ENCODE measurements at regions not wholly inside any gene's neighbourhood (a gene's known extent, or its start where the extent isn't known, plus 50 kb on each side); places are given as distances from the start of the nearest gene placed in this dataset.

DNA sequence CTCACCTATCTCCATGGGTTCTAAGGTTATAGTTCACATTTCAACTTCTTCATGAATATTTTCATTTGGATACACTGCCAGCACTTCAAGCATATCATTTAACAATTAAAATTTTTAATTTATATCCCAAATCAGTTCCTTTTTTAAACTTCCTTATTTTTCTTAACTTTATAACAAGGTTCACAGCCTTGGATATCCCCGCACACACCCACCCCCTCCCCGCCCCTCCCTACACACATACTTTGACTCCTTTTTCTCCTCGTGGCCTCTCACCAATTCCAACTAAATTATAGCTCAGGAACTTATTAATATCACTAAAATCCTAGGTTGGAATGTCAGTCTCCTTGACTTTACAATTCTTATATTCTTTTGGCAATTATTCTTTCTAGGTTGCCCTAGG is 163.6 kb upstream of the SETBP1 start:
- Histone ChIP-seq H3K36me3 (no peaks in the 10 kb centered on the region), H3K9me3 (no peaks in the 10 kb centered on the region), H3K4me3 (no peak overlapping the region), H3K27ac (replicated peaks in 1 of 4) (no peak overlapping the region), H3K4me1 (peaks cover 0 to 17% (median 7%) of the 10 kb centered on the region in 4 donors), H3K27me3 (no peaks in the 10 kb centered on the region)
- WGBS, result 82% methylated on average over 3 of the region's 3 CpGs
- DNase-seq (ENCODE audit: extremely low spot score), result no peak
- intact Hi-C loops (cut with DNase I), result no loop called here
- TF ChIP-seq EP300 (IDR thresholded peaks at IDR 0.05) (no peak), POLR2A (IDR thresholded peaks at IDR 0.05; ENCODE audit: low read depth) (no peak), POLR2AphosphoS5 (IDR thresholded peaks at IDR 0.05) (no peak)
- TF ChIP-seq, protein P1, sequence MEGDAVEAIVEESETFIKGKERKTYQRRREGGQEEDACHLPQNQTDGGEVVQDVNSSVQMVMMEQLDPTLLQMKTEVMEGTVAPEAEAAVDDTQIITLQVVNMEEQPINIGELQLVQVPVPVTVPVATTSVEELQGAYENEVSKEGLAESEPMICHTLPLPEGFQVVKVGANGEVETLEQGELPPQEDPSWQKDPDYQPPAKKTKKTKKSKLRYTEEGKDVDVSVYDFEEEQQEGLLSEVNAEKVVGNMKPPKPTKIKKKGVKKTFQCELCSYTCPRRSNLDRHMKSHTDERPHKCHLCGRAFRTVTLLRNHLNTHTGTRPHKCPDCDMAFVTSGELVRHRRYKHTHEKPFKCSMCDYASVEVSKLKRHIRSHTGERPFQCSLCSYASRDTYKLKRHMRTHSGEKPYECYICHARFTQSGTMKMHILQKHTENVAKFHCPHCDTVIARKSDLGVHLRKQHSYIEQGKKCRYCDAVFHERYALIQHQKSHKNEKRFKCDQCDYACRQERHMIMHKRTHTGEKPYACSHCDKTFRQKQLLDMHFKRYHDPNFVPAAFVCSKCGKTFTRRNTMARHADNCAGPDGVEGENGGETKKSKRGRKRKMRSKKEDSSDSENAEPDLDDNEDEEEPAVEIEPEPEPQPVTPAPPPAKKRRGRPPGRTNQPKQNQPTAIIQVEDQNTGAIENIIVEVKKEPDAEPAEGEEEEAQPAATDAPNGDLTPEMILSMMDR (IDR thresholded peaks at IDR 0.05), result no peak

DNA sequence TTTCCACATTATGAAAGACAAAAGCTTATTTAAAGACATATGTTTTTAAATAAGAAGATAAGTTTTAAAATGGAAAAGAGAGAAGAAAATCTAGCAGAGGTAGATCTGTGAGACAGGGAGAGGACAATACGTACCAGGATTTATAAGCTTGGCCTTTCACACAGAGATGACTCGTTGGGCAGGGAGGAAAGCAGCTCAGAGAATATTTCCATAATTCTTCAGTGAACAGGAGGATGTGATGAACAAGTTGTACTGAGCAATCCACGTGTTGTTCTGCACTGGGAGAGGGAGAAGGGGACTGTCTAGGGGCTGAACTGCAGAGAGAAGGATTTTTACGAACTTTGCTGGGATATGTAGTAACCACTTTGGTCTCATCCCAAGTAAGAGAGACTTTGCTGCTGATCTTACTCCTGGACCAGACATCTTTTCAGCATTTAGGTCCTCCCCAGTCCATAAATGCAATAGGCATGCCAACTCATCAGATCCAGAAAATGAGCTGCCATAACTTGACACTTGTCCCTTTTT is 162.5 kb upstream of the SETBP1 start:
- H3K4me3 ChIP-seq, result no peak overlapping the region

DNA sequence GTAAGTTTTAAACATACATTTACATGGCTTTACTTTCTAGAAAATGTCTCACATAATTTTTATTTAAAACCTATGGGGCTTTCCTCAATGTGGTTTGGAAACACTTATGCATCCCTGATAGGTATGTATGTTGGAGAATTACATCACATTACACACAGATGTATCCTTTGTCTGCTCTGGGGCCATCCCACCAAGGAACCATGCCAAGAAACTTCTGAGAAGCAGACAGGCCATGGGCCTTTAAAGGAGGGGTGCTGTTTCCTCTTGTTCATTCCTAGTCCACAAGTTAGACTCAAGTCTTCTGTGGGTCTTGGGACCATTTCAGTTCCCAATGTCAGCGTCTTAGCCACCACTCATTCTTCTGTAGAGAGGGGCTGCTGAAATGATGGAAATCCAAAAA is 162.0 kb upstream of the SETBP1 start:
- intact Hi-C loops (cut with DNase I), result no loop called here
- peaks cover 0 to 16% (median 7%) of the 10 kb centered on the region in 4 donors for H3K4me1 ChIP-seq
- H3K36me3 ChIP-seq, result no peaks in the 10 kb centered on the region
- H3K27ac ChIP-seq (replicated peaks in 1 of 4), result no peak overlapping the region
- 80% methylated on average over 1 of the region's 1 CpG for WGBS
- TF ChIP-seq POLR2A (IDR thresholded peaks at IDR 0.05; ENCODE audit: low read depth) (no peak), EP300 (IDR thresholded peaks at IDR 0.05) (no peak), POLR2AphosphoS5 (IDR thresholded peaks at IDR 0.05) (no peak)
- TF ChIP-seq, protein P1 (IDR thresholded peaks at IDR 0.05), result no peak
- DNase-seq (ENCODE audit: extremely low spot score), result no peak
- no peaks in the 10 kb centered on the region for H3K9me3 ChIP-seq
- no peak overlapping the region for H3K4me3 ChIP-seq
- no peaks in the 10 kb centered on the region for H3K27me3 ChIP-seq

More for the DNA sequence above, 162.5 kb upstream of the SETBP1 start:
- 80% methylated on average over 4 of the region's 4 CpGs for WGBS
- Histone ChIP-seq H3K36me3 (no peaks in the 10 kb centered on the region), H3K4me1 (peaks cover 0 to 17% (median 7%) of the 10 kb centered on the region in 4 donors), H3K27ac (replicated peaks in 1 of 4) (no peak overlapping the region), H3K27me3 (no peaks in the 10 kb centered on the region), H3K9me3 (no peaks in the 10 kb centered on the region)
- DNase-seq (ENCODE audit: extremely low spot score), result no peak
- no peak for TF ChIP-seq POLR2A (IDR thresholded peaks at IDR 0.05; ENCODE audit: low read depth)
- no peak for TF ChIP-seq EP300 (IDR thresholded peaks at IDR 0.05)
- no peak for TF ChIP-seq POLR2AphosphoS5 (IDR thresholded peaks at IDR 0.05)
- TF ChIP-seq, protein P1 (IDR thresholded peaks at IDR 0.05), result no peak
- intact Hi-C loops (cut with DNase I), result no loop called here

DNA sequence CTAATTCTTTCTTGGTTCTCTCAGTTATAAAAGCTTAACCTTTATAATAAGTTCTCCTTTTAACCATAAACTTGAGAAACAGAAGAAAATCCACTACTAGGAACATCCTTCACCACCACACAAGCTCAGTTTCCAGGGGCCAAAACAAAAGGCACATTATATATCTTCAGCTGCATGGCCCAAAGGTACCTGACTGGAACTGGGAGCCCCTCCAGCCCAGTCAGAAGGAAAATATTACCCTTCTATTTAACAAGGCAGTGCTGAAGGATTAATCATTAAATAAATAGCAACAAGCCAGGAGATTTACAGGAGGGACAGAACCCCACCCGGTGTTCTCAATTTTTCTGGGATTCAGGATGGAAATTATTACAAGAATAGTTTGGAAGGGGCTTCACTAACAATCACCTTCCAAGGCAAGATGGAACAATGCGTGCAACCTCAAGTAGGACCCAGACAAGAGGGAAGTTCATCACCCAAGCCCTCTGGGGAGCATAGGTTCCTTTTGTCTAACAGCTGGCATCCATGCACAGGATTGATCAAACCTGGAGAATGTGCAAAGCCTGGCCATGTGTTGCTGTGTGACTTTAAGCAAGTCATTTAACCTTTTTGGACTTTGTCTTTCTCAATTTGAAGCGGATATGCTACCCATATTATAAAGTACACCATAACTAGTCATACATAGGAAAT is 159.6 kb upstream of the SETBP1 start:
- Histone ChIP-seq H3K4me3 (no peak overlapping the region), H3K4me1 (peaks cover 0 to 4% (median 0%) of the 10 kb centered on the region in 4 donors), H3K36me3 (no peaks in the 10 kb centered on the region), H3K27ac (replicated peaks in 1 of 4) (no peak overlapping the region), H3K27me3 (no peaks in the 10 kb centered on the region), H3K9me3 (no peaks in the 10 kb centered on the region)
- 81% methylated on average over 3 of the region's 3 CpGs for WGBS
- intact Hi-C loops (cut with DNase I), result no loop called here
- TF ChIP-seq EP300 (IDR thresholded peaks at IDR 0.05) (no peak), POLR2A (IDR thresholded peaks at IDR 0.05; ENCODE audit: low read depth) (no peak), POLR2AphosphoS5 (IDR thresholded peaks at IDR 0.05) (no peak)
- TF ChIP-seq, protein P1 (IDR thresholded peaks at IDR 0.05), result no peak
- no peak for DNase-seq (ENCODE audit: extremely low spot score)

DNA sequence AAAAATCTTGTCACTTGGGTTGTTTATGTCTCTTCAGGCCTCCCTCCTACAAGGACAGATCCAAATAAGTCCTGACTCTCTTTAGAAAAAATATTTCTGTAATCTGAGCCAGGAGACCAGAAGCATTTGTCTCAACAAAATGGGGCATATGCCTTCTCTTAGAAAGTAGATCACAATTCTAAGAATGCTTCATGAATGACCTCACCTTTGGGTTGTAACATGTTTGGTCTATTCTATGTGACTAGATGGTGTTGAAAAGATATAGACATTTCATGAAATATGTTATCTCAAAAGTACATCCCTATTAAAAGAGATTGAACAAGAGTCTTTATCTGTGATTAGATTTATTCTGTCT is 159.0 kb upstream of the SETBP1 start:
- Histone ChIP-seq H3K4me3 (no peak overlapping the region), H3K27ac (replicated peaks in 1 of 4) (no peak overlapping the region), H3K27me3 (no peaks in the 10 kb centered on the region), H3K4me1 (no peaks in the 10 kb centered on the region), H3K9me3 (no peaks in the 10 kb centered on the region), H3K36me3 (no peaks in the 10 kb centered on the region)
- DNase-seq (ENCODE audit: extremely low spot score), result no peak
- intact Hi-C loops (cut with DNase I), result no loop called here
- TF ChIP-seq, protein P1 (IDR thresholded peaks at IDR 0.05), result no peak
- TF ChIP-seq EP300 (IDR thresholded peaks at IDR 0.05), result no peak
- no peak for TF ChIP-seq POLR2AphosphoS5 (IDR thresholded peaks at IDR 0.05)
- TF ChIP-seq POLR2A (IDR thresholded peaks at IDR 0.05; ENCODE audit: low read depth), result no peak
